ENCODE measurements at regions not wholly inside any gene's neighbourhood (a gene's known extent, or its start where the extent isn't known, plus 50 kb on each side); places are given as distances from the start of the nearest gene placed in this dataset.

- TF ChIP-seq CTCF (IDR thresholded peaks at IDR 0.05) (no peak), POLR2A (IDR thresholded peaks at IDR 0.05) (no peak)
Measured at GRCh38 chr6:100979267-100979666, 98.1 kb upstream of the ASCC3 start.

All from adrenal gland (tissue), 5 donors.